DMS53 (cell line): ENCODE measurements at regions not wholly inside any gene's neighbourhood (a gene's known extent, or its start where the extent isn't known, plus 50 kb on each side); places are given as distances from the start of the nearest gene placed in this dataset.
"Not testable (repeated sequence)": the region's sequence is repeated elsewhere in the genome, so short reads cannot be mapped to it uniquely, and the experiment has no call there.

ENCODE experiments used
- DNase-seq: peaks from one replicate; lab custom pipeline; 2025; lab: John Stamatoyannopoulos, UW

- DNase-seq, result not testable (repeated sequence)
Measured at GRCh38 chr2:111316881-111317549, 196.3 kb downstream of the BCL2L11 start.

- DNase-seq, result not testable (repeated sequence)
Measured at GRCh38 chr2:111319552-111319951, 198.8 kb downstream of the BCL2L11 start.

- DNase-seq, result not testable (repeated sequence)
Measured at GRCh38 chr2:111320264-111320663, 199.6 kb downstream of the BCL2L11 start.

- DNase-seq, result not testable (repeated sequence)
Measured at GRCh38 chr2:111320965-111321364, 200.3 kb downstream of the BCL2L11 start.

- not testable (repeated sequence) for DNase-seq
Measured at GRCh38 chr2:111323384-111323783, 202.7 kb downstream of the BCL2L11 start.

GRCh38 chr2:111327726-111328125 is 207.0 kb downstream of the BCL2L11 start:
- DNase-seq, result not testable (repeated sequence)

- DNase-seq, result not testable (repeated sequence)
Measured at GRCh38 chr2:111329309-111329708, 208.6 kb downstream of the BCL2L11 start.

- not testable (repeated sequence) for DNase-seq
Measured at GRCh38 chr2:111331099-111331724, 210.5 kb downstream of the BCL2L11 start.

- not testable (repeated sequence) for DNase-seq
Measured at GRCh38 chr2:111335220-111335907, 214.7 kb downstream of the BCL2L11 start.

GRCh38 chr2:111338474-111338873 is 217.8 kb downstream of the BCL2L11 start:
- DNase-seq, result not testable (repeated sequence)

- not testable (repeated sequence) for DNase-seq
Measured at GRCh38 chr2:111339476-111339875, 218.8 kb downstream of the BCL2L11 start.

- DNase-seq, result not testable (repeated sequence)
Measured at GRCh38 chr2:111344590-111344989, 223.9 kb downstream of the BCL2L11 start.

GRCh38 chr2:111345439-111345838 is 224.7 kb downstream of the BCL2L11 start:
- DNase-seq, result not testable (repeated sequence)

- DNase-seq, result not testable (repeated sequence)
Measured at GRCh38 chr2:111346018-111346930, 225.6 kb downstream of the BCL2L11 start.

- not testable (repeated sequence) for DNase-seq
Measured at GRCh38 chr2:111347695-111348094, 227.0 kb downstream of the BCL2L11 start.

GRCh38 chr2:111348316-111348715 is 227.6 kb downstream of the BCL2L11 start:
- not testable (repeated sequence) for DNase-seq

- DNase-seq, result not testable (repeated sequence)
Measured at GRCh38 chr2:111355022-111355817, 234.5 kb downstream of the BCL2L11 start.

- DNase-seq, result not testable (repeated sequence)
Measured at GRCh38 chr2:111355823-111356511, 235.3 kb downstream of the BCL2L11 start.

- DNase-seq, result not testable (repeated sequence)
Measured at GRCh38 chr2:111356512-111357031, 235.9 kb downstream of the BCL2L11 start.
